ENCODE measurements at regions not wholly inside any gene's neighbourhood (a gene's known extent, or its start where the extent isn't known, plus 50 kb on each side); places are given as distances from the start of the nearest gene placed in this dataset.
"Not testable (repeated sequence)": the region's sequence is repeated elsewhere in the genome, so short reads cannot be mapped to it uniquely, and the experiment has no call there.

GRCh38 chr3:191658781-191659419 is 197.9 kb downstream of the PYDC2 start:
- TF ChIP-seq EZH2, CTCF, EZH2phosphoT487 (IDR thresholded peaks at IDR 0.05): not testable (repeated sequence)

All from neural progenitor cell (in vitro differentiated cells).